HepG2 (cell line): ENCODE measurements at regions not wholly inside any gene's neighbourhood (a gene's known extent, or its start where the extent isn't known, plus 50 kb on each side); places are given as distances from the start of the nearest gene placed in this dataset.

ENCODE experiments used
- ATAC-seq: fragments of 200-7000 bp; cut with Tn5 transposase; 3 replicates; pipeline ENCODE4 v1.9.1; 2020; ENCODE audit warnings: mild to moderate bottlenecking, moderate library complexity
- BruUV-seq: library from RNA; stranded (reverse); fragments of 400-500 nt; replicated peaks from 2 replicates; lab custom pipeline; 2021; lab: Mats Ljungman, UMichigan
- CTCF ChIA-PET: fragments of 300-600 bp; formaldehyde crosslinking; extraction: SDS; loops from one replicate; lab custom pipeline; 2021; ENCODE audit warnings: low total read pairs, inconsistent platforms, low intra/inter-chr PET ratio; lab: Yijun Ruan, JAX
- POLR2A ChIA-PET: fragments of 350-600 bp; sonication (Branson Sonifier 250); formaldehyde crosslinking; loops from one replicate; lab custom pipeline; 2020; ENCODE audit warnings: antibody characterized with exemption, inconsistent platforms; lab: Yijun Ruan, JAX
- DNase-seq: peaks from one replicate; pipeline ENCODE4 v3.0.0-alpha.2; 2015; ENCODE audit warnings: low spot score
- FAIRE-seq: peaks from 3 replicates; lab custom pipeline; 2011; peaks lifted over from hg19 to GRCh38; lab: Jason Lieb, UNC
- H2AFZ ChIP-seq: one replicate; pipeline ENCODE4 v1.6.1; 2011; ENCODE audit warnings: low read length, inconsistent platforms
- H3K27ac ChIP-seq: fragments of 300-600 bp; 3 replicates; pipeline ENCODE4 v1.8.0; 2011; ENCODE audit warnings: mixed run types, mild to moderate bottlenecking, mixed read lengths, low read length, inconsistent platforms; ENCODE audit not compliant: insufficient read depth; ENCODE audit errors: extremely low read length
- H3K27me3 ChIP-seq, 2 experiments: fragments of 200-600 bp in 1 of 2; 2 replicates in 1 of 2; 3 replicates in 1 of 2; pipeline versions ENCODE4 v1.6.0 to v1.8.0; 2011; ENCODE audit warnings: low read length in 2 of 2, mild to moderate bottlenecking in 2 of 2, moderate library complexity in 2 of 2, inconsistent platforms in 1 of 2; ENCODE audit not compliant: insufficient read depth in 2 of 2, control insufficient read depth in 1 of 2
- H3K36me3 ChIP-seq, 2 experiments: fragments of 200-600 bp in 1 of 2; replicated peaks in 1 of 2; 2 replicates in 1 of 2; 3 replicates in 1 of 2; pipeline versions ENCODE4 v1.5.1 to v1.8.0; 2011; ENCODE audit warnings: low read length in 2 of 2, inconsistent platforms in 1 of 2; ENCODE audit not compliant: insufficient read depth in 2 of 2, control insufficient read depth in 1 of 2
- H3K4me1 ChIP-seq: 2 replicates; pipeline ENCODE4 v1.5.1; 2012; ENCODE audit warnings: low read length, inconsistent platforms; ENCODE audit not compliant: insufficient read depth
- H3K4me2 ChIP-seq: 2 replicates; pipeline ENCODE4 v1.6.0; 2011; ENCODE audit warnings: low read depth, low read length, inconsistent platforms
- H3K4me3 ChIP-seq, 3 experiments: fragments of 200-600 bp in 1 of 3; sonication (generic), shearing (Covaris generic) in 1 of 3; replicated peaks in 1 of 3; 2 replicates each; pipeline ENCODE4 v1.5.1; 2011 to 2016; ENCODE audit warnings: low read length in 3 of 3, inconsistent platforms in 2 of 3, low read depth in 2 of 3, mild to moderate bottlenecking in 2 of 3, control low read depth in 1 of 3, mixed read lengths in 1 of 3; ENCODE audit not compliant: insufficient read depth in 1 of 3
- H3K79me2 ChIP-seq: one replicate; pipeline ENCODE4 v1.6.1; 2011; ENCODE audit warnings: low read length, inconsistent platforms; ENCODE audit not compliant: insufficient read depth
- H3K9ac ChIP-seq: 2 replicates; pipeline ENCODE4 v1.6.0; 2011; ENCODE audit warnings: mild to moderate bottlenecking, low read depth, low read length, inconsistent platforms; ENCODE audit not compliant: insufficient read depth
- H3K9me3 ChIP-seq: 2 replicates; pipeline ENCODE4 v1.5.1; 2012; ENCODE audit warnings: mild to moderate bottlenecking, low read length
- H4K20me1 ChIP-seq: 2 replicates; pipeline ENCODE4 v1.6.0; 2011; ENCODE audit warnings: inconsistent platforms, mild to moderate bottlenecking, low read length, moderate library complexity; ENCODE audit not compliant: insufficient read depth
- ATF7-NPFF ChIP-seq: sonication (generic); formaldehyde crosslinking; IDR thresholded peaks from 2 replicates; pipeline ENCODE4 v1.8.1; 2023; ENCODE audit warnings: mild to moderate bottlenecking, low read depth, missing genetic modification reagents, moderate library complexity
- ZFP90 ChIP-seq: sonication (generic); formaldehyde crosslinking; IDR thresholded peaks from 2 replicates; pipeline ENCODE4 v1.8.0; 2022; ENCODE audit warnings: missing genetic modification reagents, mild to moderate bottlenecking, inconsistent platforms, borderline replicate concordance
- ZNF441 ChIP-seq: sonication (generic); formaldehyde crosslinking; IDR thresholded peaks from 2 replicates; pipeline ENCODE4 v1.7.0; 2021; ENCODE audit warnings: missing genetic modification reagents, borderline replicate concordance
- WGBS: methylation state at CpG from one replicate; pipeline ENCODE4 v1.1.6; 2017; ENCODE audit warnings: low lambda C conversion rate; 5-methylcytosine and 5-hydroxymethylcytosine counted together
- in situ Hi-C: cut with HindIII; loops from 2 replicates; pipeline ENCODE4 v1.10.0; 2017; ENCODE audit warnings: low pct_unique_long_range_greater_than_20kb; ENCODE audit not compliant: extremely low pct_ligation_motif_present
- intact Hi-C: fragments of 100-400 bp; cut with micrococcal nuclease; formaldehyde crosslinking; loops from one replicate; pipeline ENCODE4 v1.10.0; 2022; ENCODE audit not compliant: unreplicated experiment
- TF ChIP-seq, protein P1 (sequence below): sonication (generic); formaldehyde crosslinking; IDR thresholded peaks from 2 replicates; pipeline ENCODE4 v1.4.0; 2020; ENCODE audit warnings: missing genetic modification reagents

DNA sequence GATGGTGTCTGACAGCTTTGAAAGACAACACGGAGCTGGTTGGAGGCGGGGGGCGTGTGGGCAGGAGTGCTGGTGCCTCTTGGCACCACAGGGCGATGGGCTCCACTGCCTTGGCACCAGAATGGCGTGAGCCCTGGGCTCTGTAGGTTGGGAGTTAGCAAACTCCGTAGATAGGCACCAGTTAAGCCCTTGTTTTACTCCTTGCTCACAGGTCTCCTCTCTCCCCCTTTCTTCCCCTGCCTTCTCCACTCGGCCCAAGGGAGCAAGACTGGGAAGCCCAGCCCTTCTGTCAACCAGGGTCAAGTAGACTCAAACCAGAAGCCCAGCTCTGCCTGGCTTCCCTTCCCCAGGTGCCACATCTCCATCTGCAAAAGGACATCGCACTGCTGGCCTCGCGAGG, 281.7 kb upstream of the ID2 start:
- in situ Hi-C loops (no loop called here), intact Hi-C loops (no loop called here)
- no peaks in the 10 kb centered on the region for H4K20me1 ChIP-seq
- no peak overlapping the region for H3K27ac ChIP-seq
- CTCF ChIA-PET = no interaction called here
- H2AFZ ChIP-seq = no peak overlapping the region
- no peak for DNase-seq
- no peak overlapping the region for H3K4me2 ChIP-seq
- H3K9ac ChIP-seq = no peak overlapping the region
- no peaks in the 10 kb centered on the region for H3K79me2 ChIP-seq
- TF ChIP-seq ATF7-NPFF (CRISPR knock-in tag) (no peak), ZFP90 (no peak), ZNF441 (CRISPR knock-in tag) (no peak)
- no peaks in the 10 kb centered on the region for H3K36me3 ChIP-seq
- H3K4me1 ChIP-seq = peaks cover 6% of the 10 kb centered on the region; the same call in 1 of the 2 replicates
- peaks cover 1 to 5% of the 10 kb centered on the region in 2 experiments; a peak in 3 of 5 replicates for H3K27me3 ChIP-seq
- H3K9me3 ChIP-seq = no peaks in the 10 kb centered on the region
- POLR2A ChIA-PET = no interaction called here
- FAIRE-seq = no peak
- no peak overlapping the region for H3K4me3 ChIP-seq
- no TSS peak for BruUV-seq
- WGBS = 38% methylated on average over 10 of the region's 10 CpGs
- ATAC-seq = no peak

DNA sequence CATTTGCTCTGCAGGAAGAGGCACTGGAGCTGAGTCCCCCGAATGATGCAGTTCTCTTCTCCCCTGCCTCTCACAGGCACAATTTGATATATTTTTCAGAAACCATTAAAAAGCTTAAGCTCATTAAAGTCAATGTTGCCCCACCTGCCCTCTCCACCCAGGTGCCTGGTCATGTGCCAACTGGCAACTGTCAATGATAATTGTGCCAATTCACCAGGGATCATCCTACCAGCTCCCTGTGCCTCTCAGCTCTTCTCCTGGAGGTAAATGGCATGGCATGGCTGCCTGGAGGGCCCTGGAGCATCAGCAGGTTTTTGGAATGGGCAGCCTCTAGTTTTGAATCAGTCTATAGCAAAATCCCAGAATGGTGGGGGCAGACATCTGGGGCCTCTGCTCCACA, 279.6 kb upstream of the ID2 start:
- Histone ChIP-seq H3K79me2 (no peaks in the 10 kb centered on the region), H4K20me1 (no peaks in the 10 kb centered on the region), H3K4me2 (no peak overlapping the region), H3K27me3 (peaks cover 1 to 5% of the 10 kb centered on the region in 2 experiments; a peak in 2 of 5 replicates), H3K4me1 (peaks cover 10% of the 10 kb centered on the region; the same call in 1 of the 2 replicates), H3K27ac (no peak overlapping the region), H3K9me3 (no peaks in the 10 kb centered on the region), H2AFZ (no peak overlapping the region), H3K4me3 (no peak overlapping the region), H3K36me3 (no peaks in the 10 kb centered on the region), H3K9ac (no peak overlapping the region)
- WGBS = 27% methylated on average over 1 of the region's 1 CpG
- no TSS peak for BruUV-seq
- in situ Hi-C loops = no loop called here
- no peak for DNase-seq
- no peak for FAIRE-seq
- intact Hi-C loops = no loop called here
- TF ChIP-seq, protein P1, sequence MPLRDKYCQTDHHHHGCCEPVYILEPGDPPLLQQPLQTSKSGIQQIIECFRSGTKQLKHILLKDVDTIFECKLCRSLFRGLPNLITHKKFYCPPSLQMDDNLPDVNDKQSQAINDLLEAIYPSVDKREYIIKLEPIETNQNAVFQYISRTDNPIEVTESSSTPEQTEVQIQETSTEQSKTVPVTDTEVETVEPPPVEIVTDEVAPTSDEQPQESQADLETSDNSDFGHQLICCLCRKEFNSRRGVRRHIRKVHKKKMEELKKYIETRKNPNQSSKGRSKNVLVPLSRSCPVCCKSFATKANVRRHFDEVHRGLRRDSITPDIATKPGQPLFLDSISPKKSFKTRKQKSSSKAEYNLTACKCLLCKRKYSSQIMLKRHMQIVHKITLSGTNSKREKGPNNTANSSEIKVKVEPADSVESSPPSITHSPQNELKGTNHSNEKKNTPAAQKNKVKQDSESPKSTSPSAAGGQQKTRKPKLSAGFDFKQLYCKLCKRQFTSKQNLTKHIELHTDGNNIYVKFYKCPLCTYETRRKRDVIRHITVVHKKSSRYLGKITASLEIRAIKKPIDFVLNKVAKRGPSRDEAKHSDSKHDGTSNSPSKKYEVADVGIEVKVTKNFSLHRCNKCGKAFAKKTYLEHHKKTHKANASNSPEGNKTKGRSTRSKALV (CRISPR knock-in tag) = no peak
- POLR2A ChIA-PET = no interaction called here
- no peak for ATAC-seq
- CTCF ChIA-PET = no interaction called here
